ENCODE measurements at regions not wholly inside any gene's neighbourhood (a gene's known extent, or its start where the extent isn't known, plus 50 kb on each side); places are given as distances from the start of the nearest gene placed in this dataset.
"Not testable (repeated sequence)": the region's sequence is repeated elsewhere in the genome, so short reads cannot be mapped to it uniquely, and the experiment has no call there.

- not testable (repeated sequence) for DNase-seq (ENCODE audit: low read depth in 3 of 3, low spot score in 2 of 3)
Measured at GRCh38 chr9:62145648-62146047, 955.8 kb downstream of the SPATA31A7 start.
